Lung (tissue), 11 donors: ENCODE measurements at regions not wholly inside any gene's neighbourhood (a gene's known extent, or its start where the extent isn't known, plus 50 kb on each side); places are given as distances from the start of the nearest gene placed in this dataset.

ENCODE experiments used
- ATAC-seq: fragments of 200-7000 bp; cut with Tn5 transposase; one replicate; pipeline ENCODE4 v1.9.1; 2020; ENCODE audit warnings: moderate number of reproducible peaks; ENCODE audit not compliant: insufficient read depth, low FRiP score
- DNase-seq, 3 donors: peaks; one replicate each; pipeline ENCODE4 v3.0.0-alpha.2; 2013 to 2017
- H3K27ac ChIP-seq, 2 donors: one replicate each; pipeline ENCODE4 v1.5.1; 2013; ENCODE audit warnings: mild to moderate bottlenecking in 2 of 2, moderate library complexity in 2 of 2, control low read depth in 1 of 2, inconsistent platforms in 1 of 2, low read depth in 1 of 2, low read length in 1 of 2
- H3K27me3 ChIP-seq, 3 donors: one replicate each; pipeline ENCODE4 v1.5.1; 2013; ENCODE audit warnings: low read length in 2 of 3; ENCODE audit not compliant: control insufficient read depth in 3 of 3, insufficient read depth in 3 of 3
- H3K36me3 ChIP-seq, 4 donors: one replicate each; pipeline ENCODE4 v1.5.1; 2013; ENCODE audit warnings: low read length in 4 of 4, mild to moderate bottlenecking in 1 of 4, moderate library complexity in 1 of 4; ENCODE audit not compliant: control insufficient read depth in 4 of 4, insufficient read depth in 4 of 4
- H3K4me1 ChIP-seq, 5 donors: one replicate each; pipeline ENCODE4 v1.5.1; 2013; ENCODE audit warnings: low read length in 5 of 5, mild to moderate bottlenecking in 2 of 5, moderate library complexity in 1 of 5; ENCODE audit not compliant: control insufficient read depth in 5 of 5, insufficient read depth in 5 of 5
- H3K4me3 ChIP-seq: one replicate; pipeline ENCODE4 v1.5.1; 2013; ENCODE audit warnings: mild to moderate bottlenecking, control low read depth, moderate library complexity
- H3K9ac ChIP-seq, 2 donors: one replicate each; pipeline ENCODE4 v1.5.1; 2013; ENCODE audit warnings: low read length in 2 of 2, control low read depth in 1 of 2; ENCODE audit not compliant: insufficient read depth in 1 of 2
- H3K9me3 ChIP-seq, 4 donors: one replicate each; pipeline ENCODE4 v1.5.1; 2013; ENCODE audit warnings: low read length in 3 of 4, mild to moderate bottlenecking in 1 of 4, moderate library complexity in 1 of 4; ENCODE audit not compliant: control insufficient read depth in 4 of 4, insufficient read depth in 3 of 4
- WGBS, 2 donors: extraction: QIAGEN DNeasy Blood & Tissue Kit; methylation state at CpG; one replicate each; pipeline ENCODE4 v1.1.7; 2013; 5-methylcytosine and 5-hydroxymethylcytosine counted together
- TF ChIP-seq, protein P1 (sequence below): IDR thresholded peaks from 2 replicates; pipeline ENCODE4 v1.5.1; 2012; ENCODE audit warnings: mild to moderate bottlenecking; ENCODE audit errors: control extremely low read depth, extremely low read depth
- donor health status: control.
- donor health status: control.
- donor health status: Bipolar disorder and iron deficiency.
- donor health status: healthy.
- donor health status: DM: yes; HTN: yes; CAD: no.

DNA sequence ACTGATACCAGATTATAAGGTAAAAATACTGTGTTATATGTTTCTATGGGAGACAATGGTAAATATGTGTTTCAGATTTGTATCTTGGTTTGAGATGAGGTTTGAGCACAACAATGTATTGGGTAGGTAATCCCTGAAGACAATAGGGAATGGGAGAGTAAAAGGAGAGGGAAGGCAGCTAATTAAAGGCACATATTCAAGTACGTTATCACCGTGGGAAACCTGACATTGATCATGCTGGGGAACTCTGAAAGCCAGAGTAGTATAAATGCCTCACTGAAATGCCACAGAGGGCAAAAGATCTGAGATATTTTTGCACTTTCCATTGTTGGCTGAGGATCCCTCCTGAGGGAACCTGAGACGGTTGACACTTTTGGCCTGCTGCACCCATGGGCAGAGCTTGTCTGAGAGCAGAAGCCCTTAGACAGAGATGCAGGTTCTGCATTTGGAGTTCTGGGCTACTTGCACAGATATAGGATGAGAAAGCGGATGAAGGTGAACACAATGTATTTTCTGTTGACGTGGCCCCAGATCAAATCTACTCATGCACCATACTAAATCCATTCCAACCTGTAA lies 506.7 kb downstream of the PCDH18 start:
- TF ChIP-seq, protein P1, sequence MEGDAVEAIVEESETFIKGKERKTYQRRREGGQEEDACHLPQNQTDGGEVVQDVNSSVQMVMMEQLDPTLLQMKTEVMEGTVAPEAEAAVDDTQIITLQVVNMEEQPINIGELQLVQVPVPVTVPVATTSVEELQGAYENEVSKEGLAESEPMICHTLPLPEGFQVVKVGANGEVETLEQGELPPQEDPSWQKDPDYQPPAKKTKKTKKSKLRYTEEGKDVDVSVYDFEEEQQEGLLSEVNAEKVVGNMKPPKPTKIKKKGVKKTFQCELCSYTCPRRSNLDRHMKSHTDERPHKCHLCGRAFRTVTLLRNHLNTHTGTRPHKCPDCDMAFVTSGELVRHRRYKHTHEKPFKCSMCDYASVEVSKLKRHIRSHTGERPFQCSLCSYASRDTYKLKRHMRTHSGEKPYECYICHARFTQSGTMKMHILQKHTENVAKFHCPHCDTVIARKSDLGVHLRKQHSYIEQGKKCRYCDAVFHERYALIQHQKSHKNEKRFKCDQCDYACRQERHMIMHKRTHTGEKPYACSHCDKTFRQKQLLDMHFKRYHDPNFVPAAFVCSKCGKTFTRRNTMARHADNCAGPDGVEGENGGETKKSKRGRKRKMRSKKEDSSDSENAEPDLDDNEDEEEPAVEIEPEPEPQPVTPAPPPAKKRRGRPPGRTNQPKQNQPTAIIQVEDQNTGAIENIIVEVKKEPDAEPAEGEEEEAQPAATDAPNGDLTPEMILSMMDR = no peak
- no peaks in the 10 kb centered on the region for H3K36me3 ChIP-seq
- no peak overlapping the region for H3K27ac ChIP-seq
- no peak overlapping the region for H3K9ac ChIP-seq
- WGBS, 2 donors = 80 to 86% methylated on average over 5 of the region's 5 CpGs
- no peaks in the 10 kb centered on the region for H3K4me1 ChIP-seq
- H3K4me3 ChIP-seq = no peak overlapping the region
- H3K9me3 ChIP-seq = no peaks in the 10 kb centered on the region
- ATAC-seq (no peak), DNase-seq (no peak)
- H3K27me3 ChIP-seq = no peaks in the 10 kb centered on the region

DNA sequence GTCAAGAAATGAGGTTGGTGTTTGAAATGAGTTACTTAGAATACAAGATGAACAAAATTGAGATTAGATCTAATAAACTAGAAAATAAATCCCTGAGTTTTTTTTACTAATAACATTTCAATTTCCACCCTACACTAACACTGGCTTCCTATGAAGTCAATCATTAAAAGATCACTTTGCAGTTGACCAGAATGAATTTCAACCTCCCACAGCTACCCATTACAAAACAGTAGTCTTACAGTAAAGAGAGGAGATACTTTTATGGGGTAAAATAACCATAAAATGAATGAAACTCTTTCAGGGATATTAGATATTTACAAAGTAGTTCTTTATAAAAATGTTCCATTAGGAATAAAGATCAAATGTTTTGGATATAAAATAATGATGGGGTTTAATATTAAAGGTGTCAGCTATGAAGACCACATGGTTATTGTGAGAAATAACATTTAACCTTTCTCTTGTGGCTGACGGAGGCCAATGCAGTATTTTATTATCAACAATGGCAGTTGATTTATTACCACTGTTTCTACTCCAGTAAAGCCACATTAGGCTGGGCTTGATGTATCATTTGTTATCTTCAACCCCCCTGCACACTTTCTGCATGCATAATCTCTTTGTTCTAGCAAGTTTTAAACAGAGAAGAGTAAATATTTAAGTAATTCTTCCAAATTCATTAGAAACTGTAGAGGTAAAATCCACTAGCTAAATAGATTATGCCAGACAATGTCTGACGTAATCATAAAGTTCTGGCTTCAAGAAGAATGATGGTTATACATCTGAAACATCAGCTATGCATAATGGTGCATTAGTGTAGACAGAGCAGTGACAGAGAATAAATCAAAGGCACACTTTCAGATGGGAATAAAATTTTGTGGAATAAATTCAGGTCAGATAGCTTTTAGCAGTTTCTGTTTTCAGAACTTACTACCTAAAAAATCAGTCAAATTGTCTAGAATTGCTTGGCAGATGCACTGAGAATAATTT lies 516.6 kb downstream of the PCDH18 start:
- H3K27ac ChIP-seq = no peak overlapping the region
- H3K4me3 ChIP-seq = no peak overlapping the region
- TF ChIP-seq, protein P1 = no peak
- 49 to 57% methylated on average over 2 of the region's 2 CpGs for WGBS, 2 donors
- no peak overlapping the region for H3K9ac ChIP-seq
- H3K4me1 ChIP-seq = no peaks in the 10 kb centered on the region
- H3K36me3 ChIP-seq = no peaks in the 10 kb centered on the region
- no peaks in the 10 kb centered on the region for H3K27me3 ChIP-seq
- H3K9me3 ChIP-seq = no peaks in the 10 kb centered on the region
- ATAC-seq (no peak), DNase-seq (no peak)

DNA sequence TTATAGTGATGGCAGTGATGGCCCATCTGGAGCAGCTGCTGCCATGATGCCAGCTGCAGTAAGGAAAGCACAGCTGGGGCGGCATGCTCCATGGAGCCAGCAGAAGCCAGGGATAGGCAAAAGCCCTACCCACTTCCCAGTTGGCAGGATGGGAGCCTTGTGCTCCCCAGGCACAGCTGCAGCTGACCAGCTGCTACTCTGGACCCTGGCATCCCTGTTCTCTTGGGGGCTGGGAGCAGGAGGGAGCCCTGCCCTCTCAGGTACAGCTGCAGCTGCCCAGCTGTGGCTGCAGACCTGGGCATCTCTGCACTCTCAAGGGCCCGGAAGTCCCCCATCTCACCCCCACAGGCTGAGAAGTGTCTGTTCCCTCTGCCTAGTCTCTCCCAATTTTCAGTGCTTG lies 531.9 kb downstream of the PCDH18 start:
- 47 to 72% methylated on average over 2 of the region's 2 CpGs for WGBS, 2 donors
- ATAC-seq = no peak

More for the DNA sequence above, 531.9 kb downstream of the PCDH18 start:
- Histone ChIP-seq H3K4me3 (no peak overlapping the region), H3K9ac (no peak overlapping the region), H3K27ac (no peak overlapping the region), H3K27me3 (no peaks in the 10 kb centered on the region), H3K4me1 (no peaks in the 10 kb centered on the region), H3K9me3 (peaks cover 0 to 15% (median under 1%) of the 10 kb centered on the region in 4 donors), H3K36me3 (no peaks in the 10 kb centered on the region)
- TF ChIP-seq, protein P1 = no peak
- DNase-seq = no peak
